ENCODE measurements at regions not wholly inside any gene's neighbourhood (a gene's known extent, or its start where the extent isn't known, plus 50 kb on each side); places are given as distances from the start of the nearest gene placed in this dataset.

- H3K4me1 Mint-ChIP-seq, result no peaks in the 10 kb centered on the region
- H3K4me3 Mint-ChIP-seq, result no peak overlapping the region
- peaks cover 0 to 3% (median 0%) of the 10 kb centered on the region in 6 donors for H3K9me3 Mint-ChIP-seq
- DNase-seq, result no peak
- H3K36me3 Mint-ChIP-seq, result no peaks in the 10 kb centered on the region
- H3K27ac Mint-ChIP-seq, result no peak overlapping the region
- peaks cover 1 to 21% (median 12%) of the 10 kb centered on the region in 3 donors for H3K27me3 Mint-ChIP-seq (ENCODE audit: low read depth in 3 of 3)
Observed at GRCh38 chr20:37586078-37586477, 58.4 kb upstream of the BLCAP start.

GRCh38 chr20:37584238-37584807, 56.6 kb upstream of the BLCAP start:
- no peak overlapping the region for H3K4me3 Mint-ChIP-seq
- peaks cover 1 to 30% (median 7%) of the 10 kb centered on the region in 3 donors for H3K27me3 Mint-ChIP-seq (ENCODE audit: low read depth in 3 of 3)
- no peaks in the 10 kb centered on the region for H3K36me3 Mint-ChIP-seq
- H3K9me3 Mint-ChIP-seq, result peaks cover 0 to 3% (median 0%) of the 10 kb centered on the region in 6 donors
- H3K27ac Mint-ChIP-seq, result no peak overlapping the region
- H3K4me1 Mint-ChIP-seq, result no peaks in the 10 kb centered on the region
- no peak for DNase-seq

- H3K36me3 Mint-ChIP-seq, result no peaks in the 10 kb centered on the region
- peaks cover 1 to 30% (median 8%) of the 10 kb centered on the region in 3 donors for H3K27me3 Mint-ChIP-seq (ENCODE audit: low read depth in 3 of 3)
- H3K4me3 Mint-ChIP-seq, result no peak overlapping the region
Observed at GRCh38 chr20:37581246-37581645, 53.6 kb upstream of the BLCAP start.

DNA sequence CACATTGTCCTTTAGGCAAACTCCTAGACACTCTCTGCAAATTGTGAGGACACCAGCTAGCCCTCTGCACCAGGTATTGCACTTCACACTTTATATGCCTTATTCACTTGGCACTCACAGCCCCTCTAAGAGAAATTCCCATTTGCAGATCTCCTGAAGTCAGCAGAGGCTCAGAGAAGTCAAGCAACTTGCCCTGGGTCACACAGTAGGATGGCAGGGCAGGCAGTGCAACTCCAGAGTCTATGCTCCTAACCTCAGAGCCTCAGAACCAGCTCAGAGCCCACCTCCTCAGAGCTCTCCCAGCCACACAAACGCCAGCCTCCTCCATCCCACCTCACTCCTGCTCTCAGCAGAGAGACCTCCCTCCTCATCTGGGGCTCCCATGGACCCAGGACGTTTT, 52.4 kb upstream of the BLCAP start:
- Mint-ChIP-seq H3K9me3 (no peaks in the 10 kb centered on the region), H3K27ac (no peak overlapping the region), H3K36me3 (no peaks in the 10 kb centered on the region), H3K4me3 (no peak overlapping the region), H3K27me3 (ENCODE audit: low read depth in 3 of 3) (peaks cover 1 to 30% (median 10%) of the 10 kb centered on the region in 3 donors), H3K4me1 (no peaks in the 10 kb centered on the region)
- no peak for DNase-seq

More at GRCh38 chr20:37581246-37581645, 53.6 kb upstream of the BLCAP start:
- Mint-ChIP-seq H3K27ac (no peak overlapping the region), H3K9me3 (no peaks in the 10 kb centered on the region), H3K4me1 (no peaks in the 10 kb centered on the region)
- no peak for DNase-seq

DNA sequence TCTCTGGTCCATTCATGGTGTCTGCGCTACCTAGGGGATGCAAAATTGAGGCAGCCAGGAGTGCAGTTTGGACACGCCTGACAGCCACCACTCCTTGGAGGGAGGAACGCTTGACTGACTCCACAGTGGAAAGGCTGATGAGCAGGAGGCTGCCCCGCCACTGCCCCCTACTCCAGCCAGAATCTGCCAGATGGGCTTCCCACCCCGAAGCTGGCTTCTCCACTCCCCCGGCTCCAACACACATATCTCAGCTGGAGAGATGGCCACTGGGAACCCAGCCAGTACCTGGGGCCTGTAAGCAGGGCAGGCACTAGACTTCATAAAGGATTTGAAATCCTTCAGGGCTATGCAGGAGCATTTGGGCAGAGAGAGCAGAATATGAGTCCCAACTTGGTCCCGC, 51.4 kb upstream of the BLCAP start:
- no peaks in the 10 kb centered on the region for H3K36me3 Mint-ChIP-seq
- no peak overlapping the region for H3K4me3 Mint-ChIP-seq
- no peaks in the 10 kb centered on the region for H3K4me1 Mint-ChIP-seq
- peaks cover 1 to 24% (median 9%) of the 10 kb centered on the region in 3 donors for H3K27me3 Mint-ChIP-seq (ENCODE audit: low read depth in 3 of 3)
- no peak overlapping the region for H3K27ac Mint-ChIP-seq
- no peak for DNase-seq
- H3K9me3 Mint-ChIP-seq, result no peaks in the 10 kb centered on the region

GRCh38 chr20:37577981-37578380, 50.3 kb upstream of the BLCAP start:
- H3K27me3 Mint-ChIP-seq (ENCODE audit: low read depth in 3 of 3), result peaks cover 5 to 25% (median 9%) of the 10 kb centered on the region in 3 donors

More at GRCh38 chr20:37577981-37578380, 50.3 kb upstream of the BLCAP start:
- no peaks in the 10 kb centered on the region for H3K36me3 Mint-ChIP-seq
- no peak for DNase-seq
- no peak overlapping the region for H3K27ac Mint-ChIP-seq
- no peak overlapping the region for H3K4me3 Mint-ChIP-seq
- H3K4me1 Mint-ChIP-seq, result no peaks in the 10 kb centered on the region
- no peaks in the 10 kb centered on the region for H3K9me3 Mint-ChIP-seq

Data from immature natural killer cell (primary cell).